ENCODE measurements at regions not wholly inside any gene's neighbourhood (a gene's known extent, or its start where the extent isn't known, plus 50 kb on each side); places are given as distances from the start of the nearest gene placed in this dataset.

- TF ChIP-seq CTCF (IDR thresholded peaks at IDR 0.05; ENCODE audit: low read depth, low read length, poor library complexity, severe bottlenecking) (no peak), EZH2phosphoT487 (IDR thresholded peaks at IDR 0.05; ENCODE audit: borderline replicate concordance, low read length) (no peak)
Observed at GRCh38 chr5:136655468-136655867, 290.1 kb upstream of the TRPC7 start.

Measured in DOHH2 (cell line).